Keratinocyte (primary cell): ENCODE measurements at regions not wholly inside any gene's neighbourhood (a gene's known extent, or its start where the extent isn't known, plus 50 kb on each side); places are given as distances from the start of the nearest gene placed in this dataset.
A peak's percentile ranks its signal among the peaks of the same experiment; 100 is the strongest.

Experiments used
- DNase-seq: peaks from one replicate; pipeline ENCODE4 v3.0.0-alpha.2; 2011; ENCODE audit warnings: low read depth, missing footprints, low spot score
- FAIRE-seq: peaks from 2 replicates; lab custom pipeline; 2011; peaks lifted over from hg19 to GRCh38; lab: Jason Lieb, UNC
- H2AFZ ChIP-seq: 2 replicates; pipeline ENCODE4 v1.6.0; 2012; ENCODE audit warnings: low read length, control low read depth, inconsistent platforms; ENCODE audit not compliant: control insufficient read depth
- H3K27ac ChIP-seq: 2 replicates; pipeline ENCODE4 v1.5.1; 2011; ENCODE audit warnings: low read length; ENCODE audit not compliant: control insufficient read depth, insufficient read depth
- H3K27me3 ChIP-seq: 3 replicates; pipeline ENCODE4 v1.6.0; 2011; ENCODE audit warnings: low read length; ENCODE audit not compliant: control insufficient read depth, insufficient read depth; ENCODE audit errors: extremely low read depth
- H3K36me3 ChIP-seq, 2 experiments: 2 replicates in 1 of 2; 3 replicates in 1 of 2; pipeline ENCODE4 v1.5.1; 2011; ENCODE audit warnings: low read length in 2 of 2, mild to moderate bottlenecking in 1 of 2; ENCODE audit not compliant: control insufficient read depth in 2 of 2, insufficient read depth in 2 of 2; ENCODE audit errors: extremely low read depth in 1 of 2
- H3K4me1 ChIP-seq: 3 replicates; pipeline ENCODE4 v1.5.1; 2011; ENCODE audit warnings: low read length; ENCODE audit not compliant: control insufficient read depth, insufficient read depth; ENCODE audit errors: extremely low read depth
- H3K4me2 ChIP-seq: 3 replicates; pipeline ENCODE4 v1.6.0; 2011; ENCODE audit warnings: low read depth, low read length; ENCODE audit not compliant: control insufficient read depth, insufficient read depth; ENCODE audit errors: extremely low read depth
- H3K4me3 ChIP-seq, 3 experiments: fragments of 200-600 bp in 1 of 3; sonication (generic) in 1 of 3; 2 replicates in 2 of 3; 3 replicates in 1 of 3; pipeline ENCODE4 v1.5.1; 2011 to 2016; ENCODE audit warnings: low read length in 3 of 3, mild to moderate bottlenecking in 3 of 3, control low read depth in 2 of 3, inconsistent platforms in 1 of 3, low read depth in 1 of 3, mixed read lengths in 1 of 3, mixed run types in 1 of 3, moderate library complexity in 1 of 3; ENCODE audit not compliant: control insufficient read depth in 2 of 3, insufficient read depth in 2 of 3; ENCODE audit errors: extremely low read depth in 1 of 3
- H3K79me2 ChIP-seq: 2 replicates; pipeline ENCODE4 v1.6.0; 2012; ENCODE audit warnings: low read length; ENCODE audit not compliant: control insufficient read depth, insufficient read depth
- H3K9ac ChIP-seq: 3 replicates; pipeline ENCODE4 v1.6.0; 2011; ENCODE audit warnings: low read length; ENCODE audit not compliant: control insufficient read depth, insufficient read depth; ENCODE audit errors: extremely low read depth
- H3K9me1 ChIP-seq: 3 replicates; pipeline ENCODE4 v1.6.0; 2011; ENCODE audit warnings: low read length; ENCODE audit not compliant: control insufficient read depth, insufficient read depth; ENCODE audit errors: extremely low read depth
- H3K9me3 ChIP-seq: 2 replicates; pipeline ENCODE4 v1.5.1; 2012; ENCODE audit warnings: low read depth, low read length; ENCODE audit not compliant: control insufficient read depth
- H4K20me1 ChIP-seq: 3 replicates; pipeline ENCODE4 v1.6.0; 2011; ENCODE audit warnings: low read length; ENCODE audit not compliant: control insufficient read depth, insufficient read depth; ENCODE audit errors: extremely low read depth
- CTCF ChIP-seq, 3 experiments: IDR thresholded peaks in 1 of 3; conservative IDR thresholded peaks in 1 of 3; optimal IDR thresholded peaks in 1 of 3; 2 replicates in 2 of 3; 3 replicates in 1 of 3; pipeline versions ENCODE3 to v1.5.1; 2011; ENCODE audit warnings: low read length in 3 of 3, mild to moderate bottlenecking in 3 of 3, moderate library complexity in 2 of 3, control low read depth in 1 of 3, inconsistent platforms in 1 of 3; ENCODE audit not compliant: insufficient read depth in 2 of 3; ENCODE audit errors: extremely low read depth in 1 of 3
- EZH2 ChIP-seq: IDR thresholded peaks from one replicate; pipeline ENCODE4 v1.6.1; 2012; ENCODE audit warnings: inconsistent platforms, mild to moderate bottlenecking, low read length, moderate library complexity
- dilution Hi-C: fragments of 300-500 bp; cut with MboI; formaldehyde crosslinking; loops from one replicate; pipeline ENCODE4 v1.7.0; 2020; ENCODE audit warnings: low sequenced_read_pairs; ENCODE audit not compliant: extremely low pct_ligation_motif_present

GRCh38 chr6:2542858-2543218 lies 207.9 kb downstream of the MYLK4 start:
- dilution Hi-C loops: no loop called here
- no peak overlapping the region for H2AFZ ChIP-seq
- H3K4me2 ChIP-seq: peak overlapping the region; percentile 46
- FAIRE-seq (peak; percentile 90), DNase-seq (peak; percentile 66)
- no peaks in the 10 kb centered on the region for H3K36me3 ChIP-seq
- H3K9me3 ChIP-seq: no peaks in the 10 kb centered on the region
- TF ChIP-seq EZH2 (no peak), CTCF (optimal IDR thresholded peaks at IDR 0.05 in 1 of 3, IDR thresholded peaks at IDR 0.05 in 1 of 3, conservative IDR thresholded peaks at IDR 0.05 in 1 of 3; ENCODE audit: extremely low read depth in 1 of 3, insufficient read depth in 2 of 3, low read length in 3 of 3) (no peak)
- peaks cover 22% of the 10 kb centered on the region for H3K4me1 ChIP-seq
- H3K27me3 ChIP-seq: no peaks in the 10 kb centered on the region
- no peaks in the 10 kb centered on the region for H3K9me1 ChIP-seq
- no peaks in the 10 kb centered on the region for H3K79me2 ChIP-seq
- H3K9ac ChIP-seq: no peak overlapping the region
- no peak overlapping the region for H3K27ac ChIP-seq
- H4K20me1 ChIP-seq: no peaks in the 10 kb centered on the region
- no peak overlapping the region for H3K4me3 ChIP-seq

GRCh38 chr6:2542101-2542857 lies 208.4 kb downstream of the MYLK4 start:
- Histone ChIP-seq H3K4me2 (peak overlapping the region; percentile 46), H4K20me1 (no peaks in the 10 kb centered on the region), H3K27me3 (no peaks in the 10 kb centered on the region), H3K9me3 (no peaks in the 10 kb centered on the region), H3K36me3 (no peaks in the 10 kb centered on the region), H3K4me1 (peaks cover 22% of the 10 kb centered on the region), H3K9me1 (no peaks in the 10 kb centered on the region), H3K27ac (no peak overlapping the region), H3K4me3 (no peak overlapping the region), H3K9ac (no peak overlapping the region), H2AFZ (no peak overlapping the region), H3K79me2 (no peaks in the 10 kb centered on the region)
- dilution Hi-C loops: no loop called here
- TF ChIP-seq CTCF (optimal IDR thresholded peaks at IDR 0.05 in 1 of 3, IDR thresholded peaks at IDR 0.05 in 1 of 3, conservative IDR thresholded peaks at IDR 0.05 in 1 of 3; ENCODE audit: extremely low read depth in 1 of 3, insufficient read depth in 2 of 3, low read length in 3 of 3) (no peak), EZH2 (no peak)
- FAIRE-seq: no peak
- DNase-seq: no peak
